ENCODE measurements at regions not wholly inside any gene's neighbourhood (a gene's known extent, or its start where the extent isn't known, plus 50 kb on each side); places are given as distances from the start of the nearest gene placed in this dataset.
A peak's percentile ranks its signal among the peaks of the same experiment; 100 is the strongest.

- Histone ChIP-seq H3K36me3 (no peaks in the 10 kb centered on the region), H3K27me3 (no peaks in the 10 kb centered on the region), H3K4me3 (no peak overlapping the region), H3K9me3 (no peaks in the 10 kb centered on the region)
- DNase-seq = no peak
Measured at GRCh38 chr5:145205546-145205945, 629.6 kb downstream of the PRELID2 start.

GRCh38 chr5:145204743-145205142 lies 630.4 kb downstream of the PRELID2 start:
- Histone ChIP-seq H3K9me3 (no peaks in the 10 kb centered on the region), H3K27me3 (no peaks in the 10 kb centered on the region), H3K4me3 (no peak overlapping the region), H3K36me3 (no peaks in the 10 kb centered on the region)
- peak; percentile 5 for DNase-seq

GRCh38 chr5:145203193-145203592 lies 631.9 kb downstream of the PRELID2 start:
- no peaks in the 10 kb centered on the region for H3K36me3 ChIP-seq
- no peaks in the 10 kb centered on the region for H3K27me3 ChIP-seq
- no peak for DNase-seq
- H3K4me3 ChIP-seq = no peak overlapping the region
- H3K9me3 ChIP-seq = no peaks in the 10 kb centered on the region

GRCh38 chr5:145198525-145199260 lies 636.4 kb downstream of the PRELID2 start:
- Histone ChIP-seq H3K36me3 (no peaks in the 10 kb centered on the region), H3K4me3 (no peak overlapping the region), H3K27me3 (no peaks in the 10 kb centered on the region), H3K9me3 (no peaks in the 10 kb centered on the region)
- no peak for DNase-seq

GRCh38 chr5:145189746-145190145 lies 645.4 kb downstream of the PRELID2 start:
- Histone ChIP-seq H3K4me3 (no peak overlapping the region), H3K27me3 (no peaks in the 10 kb centered on the region), H3K36me3 (no peaks in the 10 kb centered on the region), H3K9me3 (no peaks in the 10 kb centered on the region)
- no peak for DNase-seq

- no peak for DNase-seq
- Histone ChIP-seq H3K9me3 (no peaks in the 10 kb centered on the region), H3K36me3 (no peaks in the 10 kb centered on the region), H3K27me3 (no peaks in the 10 kb centered on the region), H3K4me3 (no peak overlapping the region)
Measured at GRCh38 chr5:145180371-145180770, 654.8 kb downstream of the PRELID2 start.

- no peaks in the 10 kb centered on the region for H3K36me3 ChIP-seq
- no peaks in the 10 kb centered on the region for H3K9me3 ChIP-seq
- H3K4me3 ChIP-seq = no peak overlapping the region
- no peak for DNase-seq
- H3K27me3 ChIP-seq = no peaks in the 10 kb centered on the region
Measured at GRCh38 chr5:145178641-145179523, 656.3 kb downstream of the PRELID2 start.

- Histone ChIP-seq H3K4me3 (no peak overlapping the region), H3K36me3 (no peaks in the 10 kb centered on the region), H3K9me3 (no peaks in the 10 kb centered on the region), H3K27me3 (no peaks in the 10 kb centered on the region)
- DNase-seq = no peak
Measured at GRCh38 chr5:145176041-145176440, 659.1 kb downstream of the PRELID2 start.

GRCh38 chr5:145166110-145166509 lies 669.0 kb downstream of the PRELID2 start:
- Histone ChIP-seq H3K36me3 (no peaks in the 10 kb centered on the region), H3K9me3 (no peaks in the 10 kb centered on the region), H3K27me3 (no peaks in the 10 kb centered on the region), H3K4me3 (no peak overlapping the region)
- no peak for DNase-seq

GRCh38 chr5:145163876-145164275 lies 671.3 kb downstream of the PRELID2 start:
- H3K9me3 ChIP-seq = no peaks in the 10 kb centered on the region
- DNase-seq = no peak
- H3K27me3 ChIP-seq = no peaks in the 10 kb centered on the region
- H3K36me3 ChIP-seq = no peaks in the 10 kb centered on the region
- H3K4me3 ChIP-seq = no peak overlapping the region

- DNase-seq = no peak
- no peaks in the 10 kb centered on the region for H3K36me3 ChIP-seq
- no peaks in the 10 kb centered on the region for H3K9me3 ChIP-seq
- H3K4me3 ChIP-seq = no peak overlapping the region
- no peaks in the 10 kb centered on the region for H3K27me3 ChIP-seq
Measured at GRCh38 chr5:145162626-145163025, 672.5 kb downstream of the PRELID2 start.

GRCh38 chr5:145161391-145161790 lies 673.8 kb downstream of the PRELID2 start:
- no peak for DNase-seq
- H3K9me3 ChIP-seq = no peaks in the 10 kb centered on the region
- no peaks in the 10 kb centered on the region for H3K36me3 ChIP-seq
- H3K27me3 ChIP-seq = no peaks in the 10 kb centered on the region
- H3K4me3 ChIP-seq = no peak overlapping the region

- H3K27me3 ChIP-seq = no peaks in the 10 kb centered on the region
- H3K36me3 ChIP-seq = no peaks in the 10 kb centered on the region
- H3K4me3 ChIP-seq = no peak overlapping the region
- no peaks in the 10 kb centered on the region for H3K9me3 ChIP-seq
- no peak for DNase-seq
Measured at GRCh38 chr5:145160679-145161078, 674.5 kb downstream of the PRELID2 start.

- Histone ChIP-seq H3K9me3 (no peaks in the 10 kb centered on the region), H3K4me3 (no peak overlapping the region), H3K27me3 (no peaks in the 10 kb centered on the region), H3K36me3 (no peaks in the 10 kb centered on the region)
- no peak for DNase-seq
Measured at GRCh38 chr5:145158730-145159129, 676.4 kb downstream of the PRELID2 start.

- Histone ChIP-seq H3K9me3 (no peaks in the 10 kb centered on the region), H3K27me3 (no peaks in the 10 kb centered on the region), H3K4me3 (no peak overlapping the region), H3K36me3 (no peaks in the 10 kb centered on the region)
- no peak for DNase-seq
Measured at GRCh38 chr5:145157841-145158240, 677.3 kb downstream of the PRELID2 start.

GRCh38 chr5:145141534-145141933 lies 693.6 kb downstream of the PRELID2 start:
- Histone ChIP-seq H3K27me3 (no peaks in the 10 kb centered on the region), H3K4me3 (no peak overlapping the region), H3K36me3 (no peaks in the 10 kb centered on the region), H3K9me3 (no peaks in the 10 kb centered on the region)
- DNase-seq = no peak

GRCh38 chr5:145130996-145131395 lies 704.1 kb downstream of the PRELID2 start:
- H3K9me3 ChIP-seq = no peaks in the 10 kb centered on the region
- DNase-seq = no peak
- no peaks in the 10 kb centered on the region for H3K36me3 ChIP-seq
- H3K4me3 ChIP-seq = 0 out of 2 replicates have a peak overlapping the region, but pooled peaks have one; percentile 2
- H3K27me3 ChIP-seq = no peaks in the 10 kb centered on the region

GRCh38 chr5:145129797-145130196 lies 705.3 kb downstream of the PRELID2 start:
- H3K9me3 ChIP-seq = no peaks in the 10 kb centered on the region
- no peaks in the 10 kb centered on the region for H3K27me3 ChIP-seq
- no peak overlapping the region for H3K4me3 ChIP-seq

More at GRCh38 chr5:145129797-145130196, 705.3 kb downstream of the PRELID2 start:
- no peaks in the 10 kb centered on the region for H3K36me3 ChIP-seq
- DNase-seq = no peak

Data from MG63 (cell line).